Lung (tissue), 11 donors: ENCODE measurements at regions not wholly inside any gene's neighbourhood (a gene's known extent, or its start where the extent isn't known, plus 50 kb on each side); places are given as distances from the start of the nearest gene placed in this dataset.
A peak's percentile ranks its signal among the peaks of the same experiment; 100 is the strongest.

Experiments used
- ATAC-seq: fragments of 200-7000 bp; cut with Tn5 transposase; one replicate; pipeline ENCODE4 v1.9.1; 2020; ENCODE audit warnings: moderate number of reproducible peaks; ENCODE audit not compliant: insufficient read depth, low FRiP score
- DNase-seq, 3 donors: peaks; one replicate each; pipeline ENCODE4 v3.0.0-alpha.2; 2013 to 2017
- H3K27ac ChIP-seq, 2 donors: one replicate each; pipeline ENCODE4 v1.5.1; 2013; ENCODE audit warnings: mild to moderate bottlenecking in 2 of 2, moderate library complexity in 2 of 2, control low read depth in 1 of 2, inconsistent platforms in 1 of 2, low read depth in 1 of 2, low read length in 1 of 2
- H3K27me3 ChIP-seq, 3 donors: one replicate each; pipeline ENCODE4 v1.5.1; 2013; ENCODE audit warnings: low read length in 2 of 3; ENCODE audit not compliant: control insufficient read depth in 3 of 3, insufficient read depth in 3 of 3
- H3K36me3 ChIP-seq, 4 donors: one replicate each; pipeline ENCODE4 v1.5.1; 2013; ENCODE audit warnings: low read length in 4 of 4, mild to moderate bottlenecking in 1 of 4, moderate library complexity in 1 of 4; ENCODE audit not compliant: control insufficient read depth in 4 of 4, insufficient read depth in 4 of 4
- H3K4me1 ChIP-seq, 5 donors: one replicate each; pipeline ENCODE4 v1.5.1; 2013; ENCODE audit warnings: low read length in 5 of 5, mild to moderate bottlenecking in 2 of 5, moderate library complexity in 1 of 5; ENCODE audit not compliant: control insufficient read depth in 5 of 5, insufficient read depth in 5 of 5
- H3K4me3 ChIP-seq: one replicate; pipeline ENCODE4 v1.5.1; 2013; ENCODE audit warnings: mild to moderate bottlenecking, control low read depth, moderate library complexity
- H3K9ac ChIP-seq, 2 donors: one replicate each; pipeline ENCODE4 v1.5.1; 2013; ENCODE audit warnings: low read length in 2 of 2, control low read depth in 1 of 2; ENCODE audit not compliant: insufficient read depth in 1 of 2
- H3K9me3 ChIP-seq, 4 donors: one replicate each; pipeline ENCODE4 v1.5.1; 2013; ENCODE audit warnings: low read length in 3 of 4, mild to moderate bottlenecking in 1 of 4, moderate library complexity in 1 of 4; ENCODE audit not compliant: control insufficient read depth in 4 of 4, insufficient read depth in 3 of 4
- WGBS, 2 donors: extraction: QIAGEN DNeasy Blood & Tissue Kit; methylation state at CpG; one replicate each; pipeline ENCODE4 v1.1.7; 2013; 5-methylcytosine and 5-hydroxymethylcytosine counted together
- TF ChIP-seq, protein P1 (sequence below): IDR thresholded peaks from 2 replicates; pipeline ENCODE4 v1.5.1; 2012; ENCODE audit warnings: mild to moderate bottlenecking; ENCODE audit errors: control extremely low read depth, extremely low read depth
- donor health status: control.
- donor health status: control.
- donor health status: Bipolar disorder and iron deficiency.
- donor health status: healthy.
- donor health status: DM: yes; HTN: yes; CAD: no.

GRCh38 chr11:103806130-103806895 is 230.1 kb upstream of the DDI1 start:
- Histone ChIP-seq H3K9ac (no peak overlapping the region), H3K4me1 (peaks cover 0 to 4% (median 0%) of the 10 kb centered on the region in 5 donors), H3K4me3 (no peak overlapping the region), H3K36me3 (no peaks in the 10 kb centered on the region), H3K9me3 (no peaks in the 10 kb centered on the region), H3K27ac (no peak overlapping the region), H3K27me3 (no peaks in the 10 kb centered on the region)
- 50 to 79% methylated on average over 5 of the region's 5 CpGs for WGBS, 2 donors
- DNase-seq (peak in 2 of 3 donors; percentile 33 to 62), ATAC-seq (no peak)
- TF ChIP-seq, protein P1, sequence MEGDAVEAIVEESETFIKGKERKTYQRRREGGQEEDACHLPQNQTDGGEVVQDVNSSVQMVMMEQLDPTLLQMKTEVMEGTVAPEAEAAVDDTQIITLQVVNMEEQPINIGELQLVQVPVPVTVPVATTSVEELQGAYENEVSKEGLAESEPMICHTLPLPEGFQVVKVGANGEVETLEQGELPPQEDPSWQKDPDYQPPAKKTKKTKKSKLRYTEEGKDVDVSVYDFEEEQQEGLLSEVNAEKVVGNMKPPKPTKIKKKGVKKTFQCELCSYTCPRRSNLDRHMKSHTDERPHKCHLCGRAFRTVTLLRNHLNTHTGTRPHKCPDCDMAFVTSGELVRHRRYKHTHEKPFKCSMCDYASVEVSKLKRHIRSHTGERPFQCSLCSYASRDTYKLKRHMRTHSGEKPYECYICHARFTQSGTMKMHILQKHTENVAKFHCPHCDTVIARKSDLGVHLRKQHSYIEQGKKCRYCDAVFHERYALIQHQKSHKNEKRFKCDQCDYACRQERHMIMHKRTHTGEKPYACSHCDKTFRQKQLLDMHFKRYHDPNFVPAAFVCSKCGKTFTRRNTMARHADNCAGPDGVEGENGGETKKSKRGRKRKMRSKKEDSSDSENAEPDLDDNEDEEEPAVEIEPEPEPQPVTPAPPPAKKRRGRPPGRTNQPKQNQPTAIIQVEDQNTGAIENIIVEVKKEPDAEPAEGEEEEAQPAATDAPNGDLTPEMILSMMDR: no peak

DNA sequence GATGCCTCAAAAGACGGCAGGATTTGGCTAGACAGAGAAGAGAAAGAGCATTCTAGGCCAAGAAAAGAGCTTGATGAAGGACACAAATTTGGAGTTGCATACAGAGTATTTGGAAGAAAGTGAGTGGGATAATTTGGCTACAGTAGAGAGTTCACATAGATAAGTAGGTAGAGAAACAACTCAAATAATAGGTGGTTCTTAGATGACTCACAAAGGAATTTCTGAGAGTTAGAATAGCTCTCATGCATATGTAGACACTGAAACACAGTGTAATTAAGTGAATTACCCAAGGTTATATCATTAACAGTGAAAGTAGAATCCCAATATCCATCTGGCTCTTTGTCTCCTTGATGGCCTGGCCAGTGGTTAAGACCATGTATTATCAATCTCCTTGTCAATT is 228.6 kb upstream of the DDI1 start:
- H3K27ac ChIP-seq: no peak overlapping the region
- H3K9ac ChIP-seq: no peak overlapping the region
- H3K9me3 ChIP-seq: no peaks in the 10 kb centered on the region
- H3K4me1 ChIP-seq: peaks cover 0 to 4% (median 0%) of the 10 kb centered on the region in 5 donors
- 76 to 82% methylated on average over 1 of the region's 1 CpG for WGBS, 2 donors
- H3K27me3 ChIP-seq: no peaks in the 10 kb centered on the region
- ATAC-seq (peak; percentile 29), DNase-seq (no peak)
- no peaks in the 10 kb centered on the region for H3K36me3 ChIP-seq
- TF ChIP-seq, protein P1: no peak
- no peak overlapping the region for H3K4me3 ChIP-seq

DNA sequence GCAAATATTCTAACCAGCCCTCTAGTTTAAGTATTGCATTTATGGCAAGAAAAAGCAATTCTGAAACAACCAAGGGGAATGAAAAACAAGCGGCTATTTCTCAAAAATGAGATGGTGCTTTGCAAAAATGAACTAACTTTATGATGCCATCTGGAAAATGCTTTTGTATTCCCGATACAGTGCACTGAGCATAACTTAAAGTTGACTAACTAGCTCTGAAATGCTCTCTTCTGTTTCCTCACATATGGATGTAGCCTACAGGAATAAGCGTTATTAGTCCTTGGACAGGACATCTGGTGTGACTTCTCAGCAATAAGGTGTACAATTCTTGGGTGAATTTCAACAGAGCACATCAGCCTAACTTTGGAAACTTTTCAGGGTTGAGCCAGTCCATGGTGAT is 228.2 kb upstream of the DDI1 start:
- H3K9me3 ChIP-seq: no peaks in the 10 kb centered on the region
- H3K4me3 ChIP-seq: no peak overlapping the region
- ATAC-seq (no peak), DNase-seq (no peak)
- H3K27me3 ChIP-seq: no peaks in the 10 kb centered on the region
- H3K27ac ChIP-seq: no peak overlapping the region
- H3K9ac ChIP-seq: no peak overlapping the region
- H3K36me3 ChIP-seq: no peaks in the 10 kb centered on the region
- peaks cover 0 to 4% (median 0%) of the 10 kb centered on the region in 5 donors for H3K4me1 ChIP-seq
- WGBS, 2 donors: 96 to 97% methylated on average over 3 of the region's 3 CpGs
- TF ChIP-seq, protein P1: no peak
